ENCODE measurements at regions not wholly inside any gene's neighbourhood (a gene's known extent, or its start where the extent isn't known, plus 50 kb on each side); places are given as distances from the start of the nearest gene placed in this dataset.

DNA sequence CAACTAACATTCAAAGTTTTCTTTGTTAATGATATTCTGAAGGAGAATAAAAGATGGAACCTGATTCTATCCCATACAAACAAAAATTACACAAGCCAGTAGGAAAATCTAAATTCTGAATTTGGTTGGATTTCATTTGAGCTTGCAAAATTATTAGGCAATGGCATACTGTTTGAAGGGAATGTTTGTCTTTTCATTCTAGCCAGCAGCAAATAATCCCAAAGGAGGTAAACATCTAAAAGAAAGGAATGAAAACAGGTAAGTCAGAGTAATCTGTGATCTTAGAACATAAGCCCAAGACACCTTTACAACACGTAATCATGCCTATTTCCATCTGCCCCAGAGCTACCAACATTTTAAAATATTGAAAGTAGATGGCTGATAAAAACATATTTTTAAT is 482.1 kb upstream of the CITED2 start:
- Histone ChIP-seq H3K9ac (ENCODE audit: insufficient read depth in 1 of 2, low read depth in 2 of 2, low read length in 2 of 2) (no peak overlapping the region), H3K9me1 (ENCODE audit: control insufficient read depth, insufficient read depth, low read length) (no peaks in the 10 kb centered on the region), H2AFZ (ENCODE audit: low read depth, low read length) (peak overlapping the region; percentile 77), H3K79me2 (ENCODE audit: control insufficient read depth, insufficient read depth, low read length) (no peaks in the 10 kb centered on the region), H3K9me3 (replicated peaks; ENCODE audit: control insufficient read depth, insufficient read depth, low read depth, low read length) (no peaks in the 10 kb centered on the region), H3K4me2 (ENCODE audit: insufficient read depth, low read length) (no peak overlapping the region), H3K4me1 (replicated peaks in 1 of 2; ENCODE audit: control insufficient read depth in 2 of 2, insufficient read depth in 2 of 2, low read length in 2 of 2) (no peaks in the 10 kb centered on the region), H3K36me3 (ENCODE audit: control insufficient read depth, insufficient read depth, low read length) (no peaks in the 10 kb centered on the region), H4K20me1 (replicated peaks; ENCODE audit: control insufficient read depth, insufficient read depth, low read length) (no peaks in the 10 kb centered on the region), H3K27me3 (ENCODE audit: control insufficient read depth in 2 of 2, insufficient read depth in 2 of 2, low read length in 2 of 2) (no peaks in the 10 kb centered on the region), H3K27ac (ENCODE audit: extremely low read depth, low read depth, low read length) (no peak overlapping the region), H3K4me3 (no peak overlapping the region)
- no peak for DNase-seq (ENCODE audit: extremely low read depth in 1 of 4, low spot score in 3 of 4)
- FAIRE-seq: no peak
- no TSS peak for BruUV-seq (replicated peaks)
- ChIA-PET POLR2A (interaction anchor here (1.6 kb wide), 1 partner anchor 31 kb away, joined by 4 read pairs; no protein-coding TSS in a partner anchor), CTCF (ENCODE audit: low intra/inter-chr PET ratio) (no interaction called here)
- no peak for ATAC-seq
- in situ Hi-C loops (cut with MboI) (no loop called here), intact Hi-C loops (cut with micrococcal nuclease) (no loop called here)
- WGBS (ENCODE audit: insufficient coverage, low coverage, missing lambda C conversion rate): 54% methylated on average over 1 of the region's 1 CpG
- TF ChIP-seq RBM14 (IDR thresholded peaks at IDR 0.05; ENCODE audit: borderline replicate concordance, insufficient read depth, low read depth, low read length) (no peak), MAZ (CRISPR knock-in tag; conservative IDR thresholded peaks at IDR 0.05 in 1 of 2, IDR thresholded peaks at IDR 0.05 in 1 of 2) (no peak), SRSF1 (IDR thresholded peaks at IDR 0.05; ENCODE audit: low read depth, low read length) (no peak), MAFK (IDR thresholded peaks at IDR 0.05; ENCODE audit: low read length) (no peak), SETDB1 (IDR thresholded peaks at IDR 0.05; ENCODE audit: low read length) (no peak), GTF2E2 (tag; IDR thresholded peaks at IDR 0.05) (no peak)
- TF ChIP-seq, protein P1, sequence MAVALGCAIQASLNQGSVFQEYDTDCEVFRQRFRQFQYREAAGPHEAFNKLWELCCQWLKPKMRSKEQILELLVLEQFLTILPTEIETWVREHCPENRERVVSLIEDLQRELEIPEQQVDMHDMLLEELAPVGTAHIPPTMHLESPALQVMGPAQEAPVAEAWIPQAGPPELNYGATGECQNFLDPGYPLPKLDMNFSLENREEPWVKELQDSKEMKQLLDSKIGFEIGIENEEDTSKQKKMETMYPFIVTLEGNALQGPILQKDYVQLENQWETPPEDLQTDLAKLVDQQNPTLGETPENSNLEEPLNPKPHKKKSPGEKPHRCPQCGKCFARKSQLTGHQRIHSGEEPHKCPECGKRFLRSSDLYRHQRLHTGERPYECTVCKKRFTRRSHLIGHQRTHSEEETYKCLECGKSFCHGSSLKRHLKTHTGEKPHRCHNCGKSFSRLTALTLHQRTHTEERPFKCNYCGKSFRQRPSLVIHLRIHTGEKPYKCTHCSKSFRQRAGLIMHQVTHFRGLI (CRISPR knock-in tag; IDR thresholded peaks at IDR 0.05): no peak
- TF ChIP-seq, protein P2, sequence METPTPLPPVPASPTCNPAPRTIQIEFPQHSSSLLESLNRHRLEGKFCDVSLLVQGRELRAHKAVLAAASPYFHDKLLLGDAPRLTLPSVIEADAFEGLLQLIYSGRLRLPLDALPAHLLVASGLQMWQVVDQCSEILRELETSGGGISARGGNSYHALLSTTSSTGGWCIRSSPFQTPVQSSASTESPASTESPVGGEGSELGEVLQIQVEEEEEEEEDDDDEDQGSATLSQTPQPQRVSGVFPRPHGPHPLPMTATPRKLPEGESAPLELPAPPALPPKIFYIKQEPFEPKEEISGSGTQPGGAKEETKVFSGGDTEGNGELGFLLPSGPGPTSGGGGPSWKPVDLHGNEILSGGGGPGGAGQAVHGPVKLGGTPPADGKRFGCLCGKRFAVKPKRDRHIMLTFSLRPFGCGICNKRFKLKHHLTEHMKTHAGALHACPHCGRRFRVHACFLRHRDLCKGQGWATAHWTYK (CRISPR knock-in tag; IDR thresholded peaks at IDR 0.05): no peak
- TF ChIP-seq, protein P3, sequence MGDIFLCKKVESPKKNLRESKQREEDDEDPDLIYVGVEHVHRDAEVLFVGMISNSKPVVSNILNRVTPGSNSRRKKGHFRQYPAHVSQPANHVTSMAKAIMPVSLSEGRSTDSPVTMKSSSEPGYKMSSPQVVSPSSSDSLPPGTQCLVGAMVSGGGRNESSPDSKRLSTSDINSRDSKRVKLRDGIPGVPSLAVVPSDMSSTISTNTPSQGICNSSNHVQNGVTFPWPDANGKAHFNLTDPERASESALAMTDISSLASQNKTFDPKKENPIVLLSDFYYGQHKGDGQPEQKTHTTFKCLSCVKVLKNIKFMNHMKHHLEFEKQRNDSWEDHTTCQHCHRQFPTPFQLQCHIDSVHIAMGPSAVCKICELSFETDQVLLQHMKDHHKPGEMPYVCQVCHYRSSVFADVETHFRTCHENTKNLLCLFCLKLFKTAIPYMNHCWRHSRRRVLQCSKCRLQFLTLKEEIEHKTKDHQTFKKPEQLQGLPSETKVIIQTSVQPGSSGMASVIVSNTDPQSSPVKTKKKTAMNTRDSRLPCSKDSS (IDR thresholded peaks at IDR 0.05; ENCODE audit: low read depth, partially characterized antibody): no peak
- TF ChIP-seq, protein P4, sequence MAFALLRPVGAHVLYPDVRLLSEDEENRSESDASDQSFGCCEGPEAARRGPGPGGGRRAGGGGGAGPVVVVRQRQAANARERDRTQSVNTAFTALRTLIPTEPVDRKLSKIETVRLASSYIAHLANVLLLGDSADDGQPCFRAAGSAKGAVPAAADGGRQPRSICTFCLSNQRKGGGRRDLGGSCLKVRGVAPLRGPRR (CRISPR knock-in tag; IDR thresholded peaks at IDR 0.05): no peak
- TF ChIP-seq, protein P5, sequence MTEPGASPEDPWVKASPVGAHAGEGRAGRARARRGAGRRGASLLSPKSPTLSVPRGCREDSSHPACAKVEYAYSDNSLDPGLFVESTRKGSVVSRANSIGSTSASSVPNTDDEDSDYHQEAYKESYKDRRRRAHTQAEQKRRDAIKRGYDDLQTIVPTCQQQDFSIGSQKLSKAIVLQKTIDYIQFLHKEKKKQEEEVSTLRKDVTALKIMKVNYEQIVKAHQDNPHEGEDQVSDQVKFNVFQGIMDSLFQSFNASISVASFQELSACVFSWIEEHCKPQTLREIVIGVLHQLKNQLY (CRISPR knock-in tag; conservative IDR thresholded peaks at IDR 0.05): no peak
- TF ChIP-seq, protein P6, sequence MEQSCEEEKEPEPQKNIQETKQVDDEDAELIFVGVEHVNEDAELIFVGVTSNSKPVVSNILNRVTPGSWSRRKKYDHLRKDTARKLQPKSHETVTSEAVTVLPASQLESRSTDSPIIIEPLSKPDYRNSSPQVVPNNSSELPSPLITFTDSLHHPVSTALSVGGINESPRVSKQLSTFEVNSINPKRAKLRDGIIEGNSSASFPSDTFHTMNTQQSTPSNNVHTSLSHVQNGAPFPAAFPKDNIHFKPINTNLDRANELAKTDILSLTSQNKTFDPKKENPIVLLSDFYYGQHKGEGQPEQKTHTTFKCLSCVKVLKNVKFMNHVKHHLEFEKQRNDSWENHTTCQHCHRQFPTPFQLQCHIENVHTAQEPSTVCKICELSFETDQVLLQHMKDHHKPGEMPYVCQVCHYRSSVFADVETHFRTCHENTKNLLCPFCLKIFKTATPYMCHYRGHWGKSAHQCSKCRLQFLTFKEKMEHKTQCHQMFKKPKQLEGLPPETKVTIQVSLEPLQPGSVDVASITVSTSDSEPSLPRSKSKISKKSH (CRISPR knock-in tag; IDR thresholded peaks at IDR 0.05): no peak

Measured in K562 (cell line).